ENCODE measurements at regions not wholly inside any gene's neighbourhood (a gene's known extent, or its start where the extent isn't known, plus 50 kb on each side); places are given as distances from the start of the nearest gene placed in this dataset.

GRCh38 chr20:51276296-51276695 lies 253.4 kb upstream of the KCNG1 start:
- no peak overlapping the region for H3K9ac ChIP-seq (replicated peaks; ENCODE audit: extremely low read depth, insufficient read depth, low read length)
- no peak for DNase-seq (ENCODE audit: low read depth, low spot score)
- no peak for TF ChIP-seq MAX (IDR thresholded peaks at IDR 0.05; ENCODE audit: insufficient read depth, insufficient read length)
- TF ChIP-seq FOS (IDR thresholded peaks at IDR 0.05; ENCODE audit: borderline replicate concordance, insufficient read depth, low read length): no peak
- TF ChIP-seq GATA2 (IDR thresholded peaks at IDR 0.05; ENCODE audit: insufficient read depth, insufficient read length, low read depth, low read length): no peak
- no peak for TF ChIP-seq JUN (IDR thresholded peaks at IDR 0.05; ENCODE audit: borderline replicate concordance, insufficient read depth, insufficient read length, low read depth)
- no peak for TF ChIP-seq POLR2AphosphoS5 (IDR thresholded peaks at IDR 0.05; ENCODE audit: insufficient read depth, low read depth, low read length)
- TF ChIP-seq EZH2 (IDR thresholded peaks at IDR 0.05; ENCODE audit: borderline replicate concordance, low read depth, low read length, severe bottlenecking): no peak
- TF ChIP-seq, protein P1, sequence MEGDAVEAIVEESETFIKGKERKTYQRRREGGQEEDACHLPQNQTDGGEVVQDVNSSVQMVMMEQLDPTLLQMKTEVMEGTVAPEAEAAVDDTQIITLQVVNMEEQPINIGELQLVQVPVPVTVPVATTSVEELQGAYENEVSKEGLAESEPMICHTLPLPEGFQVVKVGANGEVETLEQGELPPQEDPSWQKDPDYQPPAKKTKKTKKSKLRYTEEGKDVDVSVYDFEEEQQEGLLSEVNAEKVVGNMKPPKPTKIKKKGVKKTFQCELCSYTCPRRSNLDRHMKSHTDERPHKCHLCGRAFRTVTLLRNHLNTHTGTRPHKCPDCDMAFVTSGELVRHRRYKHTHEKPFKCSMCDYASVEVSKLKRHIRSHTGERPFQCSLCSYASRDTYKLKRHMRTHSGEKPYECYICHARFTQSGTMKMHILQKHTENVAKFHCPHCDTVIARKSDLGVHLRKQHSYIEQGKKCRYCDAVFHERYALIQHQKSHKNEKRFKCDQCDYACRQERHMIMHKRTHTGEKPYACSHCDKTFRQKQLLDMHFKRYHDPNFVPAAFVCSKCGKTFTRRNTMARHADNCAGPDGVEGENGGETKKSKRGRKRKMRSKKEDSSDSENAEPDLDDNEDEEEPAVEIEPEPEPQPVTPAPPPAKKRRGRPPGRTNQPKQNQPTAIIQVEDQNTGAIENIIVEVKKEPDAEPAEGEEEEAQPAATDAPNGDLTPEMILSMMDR (IDR thresholded peaks at IDR 0.05; ENCODE audit: extremely low read depth in 1 of 2, insufficient read depth in 1 of 2, low read depth in 1 of 2, low read length in 2 of 2): no peak
- TF ChIP-seq POLR2A (IDR thresholded peaks at IDR 0.05; ENCODE audit: low read depth, low read length): no peak
- no peak for TF ChIP-seq MYC (IDR thresholded peaks at IDR 0.05; ENCODE audit: low read depth, low read length)
- H3K9me1 ChIP-seq (replicated peaks; ENCODE audit: control insufficient read depth, extremely low read depth, insufficient read depth, low read length): no peaks in the 10 kb centered on the region
- no peaks in the 10 kb centered on the region for H3K9me3 ChIP-seq (replicated peaks; ENCODE audit: control insufficient read depth, insufficient read depth, low read length)
- no peak overlapping the region for H3K27ac ChIP-seq (ENCODE audit: insufficient read depth, low read depth, low read length)
- peaks cover 8 to 11% of the 10 kb centered on the region in 2 experiments for H3K27me3 ChIP-seq (ENCODE audit: control insufficient read depth in 2 of 2, insufficient read depth in 2 of 2, low read length in 2 of 2)
- ChIA-PET POLR2A (no interaction called here), CTCF (interaction anchor here (0.6 to 2.5 kb wide), 8 partner anchors 8 to 295 kb away, joined by 3 to 11 read pairs (median 4); no protein-coding TSS in a partner anchor)
- H3K4me2 ChIP-seq (ENCODE audit: insufficient read depth, low read length): no peak overlapping the region
- no peaks in the 10 kb centered on the region for H3K79me2 ChIP-seq (ENCODE audit: control insufficient read depth, insufficient read depth, low read length)
- no peaks in the 10 kb centered on the region for H4K20me1 ChIP-seq (replicated peaks; ENCODE audit: control insufficient read depth, extremely low read depth, insufficient read depth, low read length)
- H3K4me1 ChIP-seq (ENCODE audit: control insufficient read depth, extremely low read depth, insufficient read depth, low read length): no peaks in the 10 kb centered on the region
- BruUV-seq (replicated peaks): no TSS peak
- no peak overlapping the region for H3K4me3 ChIP-seq (replicated peaks in 1 of 3; ENCODE audit: insufficient read depth in 1 of 3, low read depth in 1 of 3, low read length in 3 of 3)
- dilution Hi-C loops (cut with MboI; ENCODE audit: extremely low pct_ligation_motif_present, low sequenced_read_pairs) (no loop called here), intact Hi-C loops (cut with micrococcal nuclease) (no loop called here)
- H2AFZ ChIP-seq (ENCODE audit: low read depth, low read length): no peak overlapping the region
- no peaks in the 10 kb centered on the region for H3K36me3 ChIP-seq (ENCODE audit: control insufficient read depth in 2 of 2, extremely low read depth in 1 of 2, insufficient read depth in 2 of 2, low read length in 2 of 2)
- no peak for FAIRE-seq
